COLO668 (cell line): ENCODE measurements at regions not wholly inside any gene's neighbourhood (a gene's known extent, or its start where the extent isn't known, plus 50 kb on each side); places are given as distances from the start of the nearest gene placed in this dataset.
"Not testable (repeated sequence)": the region's sequence is repeated elsewhere in the genome, so short reads cannot be mapped to it uniquely, and the experiment has no call there.

ENCODE experiments used
- DNase-seq: peaks from one replicate; lab custom pipeline; 2025; ENCODE audit not compliant: unreplicated experiment; lab: John Stamatoyannopoulos, UW

GRCh38 chr6:51299621-51300380 lies 481.1 kb downstream of the TFAP2B start:
- DNase-seq, result no peak

- DNase-seq, result no peak
Measured at GRCh38 chr6:51300510-51300909, 481.8 kb downstream of the TFAP2B start.

DNA sequence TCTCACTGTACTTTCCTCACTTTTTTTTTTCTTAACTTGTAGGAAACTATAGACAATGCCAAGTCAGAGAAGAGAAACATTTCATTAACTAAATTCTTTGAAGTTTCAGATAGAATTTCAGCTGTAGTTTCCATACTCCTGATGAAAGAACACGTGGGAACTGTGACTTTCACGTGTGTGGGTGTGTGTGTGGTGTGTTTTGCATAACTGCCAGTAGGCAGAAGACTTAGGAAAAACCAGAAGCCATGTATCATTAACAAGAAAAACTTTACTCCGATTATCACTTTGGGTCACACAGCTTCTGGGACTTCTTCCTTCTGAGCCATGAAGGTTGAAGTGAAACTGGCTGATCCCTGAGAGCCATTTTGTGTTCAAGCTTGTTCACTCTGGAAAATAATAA lies 483.3 kb downstream of the TFAP2B start:
- DNase-seq, result no peak

GRCh38 chr6:51302431-51302830 lies 483.8 kb downstream of the TFAP2B start:
- DNase-seq, result no peak

DNA sequence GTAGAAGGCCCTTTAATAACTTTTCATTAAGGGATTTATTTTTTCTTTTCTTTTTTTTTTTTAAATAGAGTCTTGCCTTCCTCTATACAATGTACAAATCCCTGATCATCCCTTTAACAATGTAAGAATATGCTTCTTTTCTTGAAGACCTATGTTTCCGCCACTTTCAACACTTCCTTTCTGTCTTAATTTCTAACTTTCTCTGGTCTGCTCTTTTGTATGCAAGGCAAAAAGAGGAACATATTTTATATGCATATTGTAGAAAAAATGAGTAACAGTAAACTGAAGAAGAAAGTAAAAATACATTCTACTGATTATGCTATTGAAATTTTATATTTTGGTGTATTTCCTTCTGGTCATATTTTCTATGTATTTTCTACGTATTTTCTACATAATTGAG lies 484.7 kb downstream of the TFAP2B start:
- DNase-seq, result no peak

DNA sequence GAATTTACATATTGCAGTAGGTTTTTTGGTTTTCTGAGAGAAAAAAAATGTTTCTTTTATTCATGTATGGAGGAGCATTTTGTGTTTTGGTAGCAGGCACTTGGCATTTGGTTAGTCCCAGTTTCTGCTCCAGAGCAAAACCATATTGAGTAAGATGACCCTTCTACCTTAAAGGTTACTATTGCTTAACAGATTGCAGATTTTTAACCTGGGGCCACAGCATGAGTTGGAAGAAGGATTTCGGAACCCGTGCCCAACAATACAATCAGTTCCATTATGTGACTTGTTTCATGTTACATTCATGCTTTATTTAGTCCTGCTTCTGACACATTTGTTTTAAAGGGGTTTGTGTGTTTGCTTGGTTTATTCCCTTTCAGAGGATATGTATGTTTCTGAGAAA lies 496.3 kb downstream of the TFAP2B start:
- DNase-seq, result no peak

GRCh38 chr6:51318674-51319073 lies 500.0 kb downstream of the TFAP2B start:
- DNase-seq, result no peak

- DNase-seq, result not testable (repeated sequence)
Measured at GRCh38 chr6:51321477-51321876, 502.8 kb downstream of the TFAP2B start.

- DNase-seq, result no peak
Measured at GRCh38 chr6:51322505-51322904, 503.8 kb downstream of the TFAP2B start.

GRCh38 chr6:51323056-51323455 lies 504.4 kb downstream of the TFAP2B start:
- DNase-seq, result no peak

DNA sequence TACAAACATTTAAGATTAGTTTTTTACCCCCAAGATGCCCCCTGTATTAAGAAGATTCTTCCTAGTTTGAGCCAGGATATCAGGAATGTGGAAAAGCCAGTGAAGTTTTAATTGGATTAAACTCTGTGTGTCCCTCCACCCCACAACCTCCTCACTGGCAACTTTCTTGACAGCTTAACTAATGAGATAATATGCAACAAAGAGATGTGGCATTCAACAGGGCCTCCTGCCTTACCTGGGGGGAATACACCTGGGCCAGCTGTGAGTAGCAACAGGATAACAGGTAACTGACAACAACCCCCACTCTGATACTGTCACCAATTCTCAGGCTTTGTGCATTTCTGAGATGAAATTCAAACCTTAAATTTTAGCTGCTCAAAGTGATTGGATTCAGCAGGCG lies 512.3 kb downstream of the TFAP2B start:
- no peak for DNase-seq

DNA sequence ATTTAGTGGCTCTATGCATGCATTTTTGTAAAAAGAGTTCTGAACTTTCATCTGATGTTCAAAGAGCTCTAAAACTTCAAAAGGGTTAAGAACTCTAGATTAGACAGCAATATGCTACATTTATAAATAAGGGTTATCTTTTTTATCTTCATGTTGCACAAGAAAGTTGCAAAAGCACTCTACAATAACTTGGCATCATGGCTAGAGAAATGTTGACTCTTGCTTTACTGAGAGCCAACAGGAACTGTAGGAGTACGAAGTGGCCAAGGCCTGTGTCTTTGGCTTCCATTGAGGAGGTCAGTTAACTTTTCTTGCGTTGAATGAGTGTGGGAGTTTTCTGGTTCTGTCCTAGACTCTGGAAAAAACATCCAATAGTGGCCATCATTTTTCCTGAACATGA lies 516.9 kb downstream of the TFAP2B start:
- DNase-seq, result no peak

- no peak for DNase-seq
Measured at GRCh38 chr6:51336185-51336584, 517.5 kb downstream of the TFAP2B start.

DNA sequence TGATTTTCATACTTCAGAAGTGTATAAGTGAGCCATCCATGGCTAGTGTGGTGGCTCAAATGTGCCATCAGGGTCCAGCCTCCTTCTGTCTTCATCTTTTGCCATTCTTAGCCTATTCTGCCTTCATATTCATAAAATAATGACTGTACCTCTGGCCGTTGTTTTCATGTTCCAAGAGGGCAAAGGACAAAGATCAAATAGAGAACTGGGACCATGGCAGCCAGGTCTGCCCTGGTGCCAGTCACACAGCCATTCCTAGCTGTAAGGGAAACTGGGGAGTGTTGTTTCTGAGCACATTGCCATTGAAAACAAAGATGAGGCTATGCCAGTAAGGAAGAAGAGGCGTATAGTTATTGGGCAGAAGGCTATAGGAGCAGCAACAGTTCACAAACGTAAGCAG lies 518.6 kb downstream of the TFAP2B start:
- no peak for DNase-seq

DNA sequence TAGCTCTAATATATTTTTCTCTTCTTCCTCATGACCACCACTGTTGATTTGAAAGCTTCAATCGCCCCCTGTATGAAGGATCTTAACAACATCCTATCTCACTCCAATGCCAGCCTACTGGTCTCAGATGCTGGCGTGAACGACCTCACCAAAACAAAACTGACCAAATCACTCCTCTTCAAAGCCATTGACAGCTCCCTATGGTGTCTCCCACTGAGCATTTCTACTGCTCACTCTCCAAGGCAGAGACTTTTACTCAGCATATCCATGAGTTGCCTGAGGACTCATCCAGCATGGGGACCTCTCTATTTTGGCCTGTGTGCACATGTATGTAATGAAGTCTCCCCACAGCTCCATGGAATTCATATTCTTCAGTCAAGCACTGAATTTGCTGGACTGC lies 520.4 kb downstream of the TFAP2B start:
- DNase-seq, result no peak

- no peak for DNase-seq
Measured at GRCh38 chr6:51339728-51340127, 521.1 kb downstream of the TFAP2B start.

- DNase-seq, result no peak
Measured at GRCh38 chr6:51342393-51342792, 523.7 kb downstream of the TFAP2B start.

DNA sequence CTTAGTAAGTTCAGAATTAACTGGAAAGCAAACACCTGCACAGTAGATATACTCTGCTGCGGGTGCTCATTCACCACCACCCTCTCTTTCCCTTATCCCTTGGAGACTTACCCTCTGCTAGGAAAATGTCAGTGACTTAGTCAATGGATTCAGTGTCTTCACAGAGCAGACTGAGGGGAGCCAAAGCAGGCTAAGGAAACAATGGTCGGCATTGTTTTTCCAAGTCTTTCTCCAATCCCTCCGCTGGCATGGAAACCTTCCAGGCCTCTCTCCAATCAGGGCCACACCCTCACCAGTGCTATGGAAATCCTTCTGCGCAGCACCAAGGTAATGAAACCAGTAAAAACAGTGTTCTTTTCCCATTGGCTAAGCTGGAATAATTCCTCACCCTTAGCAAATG lies 531.2 kb downstream of the TFAP2B start:
- DNase-seq, result no peak

GRCh38 chr6:51350308-51350904 lies 531.7 kb downstream of the TFAP2B start:
- DNase-seq, result no peak

- no peak for DNase-seq
Measured at GRCh38 chr6:51352506-51353029, 533.9 kb downstream of the TFAP2B start.

GRCh38 chr6:51360287-51360686 lies 541.6 kb downstream of the TFAP2B start:
- DNase-seq, result no peak

DNA sequence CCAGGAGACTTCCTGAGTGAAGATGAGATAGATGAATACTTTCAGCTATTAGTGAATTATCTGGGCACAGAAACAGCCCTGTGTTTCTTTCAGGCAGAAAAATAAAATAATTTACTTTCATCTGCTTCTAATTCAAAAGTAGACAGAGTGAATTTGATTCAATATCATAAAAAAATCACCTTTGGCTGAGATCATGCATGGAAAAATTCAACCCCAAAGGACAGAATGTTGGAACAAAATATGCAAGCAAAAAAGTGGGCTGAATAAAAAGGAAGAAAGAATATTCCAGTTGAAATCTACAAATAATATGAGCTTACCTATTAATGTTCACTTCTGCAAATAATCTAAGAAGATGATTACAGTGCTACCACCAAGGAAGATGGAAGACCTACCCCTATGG lies 546.9 kb downstream of the TFAP2B start:
- DNase-seq, result no peak

DNA sequence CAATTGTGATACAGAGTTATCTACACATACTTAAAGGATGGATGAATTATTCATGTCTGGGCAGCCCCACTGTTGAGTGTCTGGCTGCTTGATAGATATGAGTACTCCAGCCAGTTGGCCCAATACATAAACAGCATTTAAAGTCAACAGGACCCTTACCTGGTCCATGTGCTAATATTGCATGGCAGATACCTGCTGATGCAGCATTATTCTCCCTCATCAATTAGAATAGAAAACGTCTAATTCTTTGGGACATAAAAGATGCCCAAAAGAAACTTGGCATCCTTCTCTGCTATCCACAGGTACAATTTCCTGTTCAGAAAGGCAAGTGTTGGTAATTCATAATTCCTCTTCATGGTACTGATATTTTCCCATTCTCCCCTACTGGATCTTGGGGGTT lies 550.8 kb downstream of the TFAP2B start:
- no peak for DNase-seq
